HL-60 (cell line): ENCODE measurements at regions not wholly inside any gene's neighbourhood (a gene's known extent, or its start where the extent isn't known, plus 50 kb on each side); places are given as distances from the start of the nearest gene placed in this dataset.

ENCODE experiments used
- DNase-seq, 2 experiments: peaks; one replicate each; pipeline ENCODE4 v3.0.0-alpha.2; 2010 to 2020; ENCODE audit warnings: low read depth in 1 of 2, low spot score in 1 of 2
- H3K27ac ChIP-seq: fragments of 250-450 bp; sonication (Bioruptor Pico); replicated peaks from 2 replicates; pipeline ENCODE4 v1.5.1; 2020; ENCODE audit warnings: mild to moderate bottlenecking, moderate library complexity
- H3K27me3 ChIP-seq: fragments of 250-450 bp; sonication (Bioruptor Pico); 2 replicates; pipeline ENCODE4 v1.5.1; 2021; ENCODE audit warnings: mild to moderate bottlenecking, moderate library complexity; ENCODE audit not compliant: insufficient read depth, poor library complexity, severe bottlenecking
- H3K4me3 ChIP-seq: replicated peaks from 2 replicates; pipeline ENCODE4 v1.5.1; 2011; ENCODE audit warnings: mild to moderate bottlenecking, control low read depth, low read length; ENCODE audit not compliant: insufficient read depth
- GABPA ChIP-seq: IDR thresholded peaks from 2 replicates; pipeline ENCODE4 v1.6.1; 2012; ENCODE audit warnings: low read depth
- POLR2AphosphoS5 ChIP-seq: IDR thresholded peaks from 2 replicates; pipeline ENCODE4 v1.6.1; 2012; ENCODE audit warnings: low read depth
- SPI1 ChIP-seq: IDR thresholded peaks from 2 replicates; pipeline ENCODE4 v1.6.1; 2012; ENCODE audit warnings: low read depth, mild to moderate bottlenecking, borderline replicate concordance
- TF ChIP-seq, protein P1 (sequence below): IDR thresholded peaks from one replicate; pipeline ENCODE4 v1.5.1; 2011; ENCODE audit warnings: low read length, control low read depth, inconsistent platforms; ENCODE audit not compliant: insufficient read depth
- TF ChIP-seq, protein P2 (sequence below): IDR thresholded peaks from 2 replicates; pipeline ENCODE4 v1.6.1; 2012; ENCODE audit warnings: low read depth; ENCODE audit not compliant: insufficient replicate concordance

- no peak for TF ChIP-seq GABPA
- no peak for TF ChIP-seq POLR2AphosphoS5
- TF ChIP-seq, protein P1, sequence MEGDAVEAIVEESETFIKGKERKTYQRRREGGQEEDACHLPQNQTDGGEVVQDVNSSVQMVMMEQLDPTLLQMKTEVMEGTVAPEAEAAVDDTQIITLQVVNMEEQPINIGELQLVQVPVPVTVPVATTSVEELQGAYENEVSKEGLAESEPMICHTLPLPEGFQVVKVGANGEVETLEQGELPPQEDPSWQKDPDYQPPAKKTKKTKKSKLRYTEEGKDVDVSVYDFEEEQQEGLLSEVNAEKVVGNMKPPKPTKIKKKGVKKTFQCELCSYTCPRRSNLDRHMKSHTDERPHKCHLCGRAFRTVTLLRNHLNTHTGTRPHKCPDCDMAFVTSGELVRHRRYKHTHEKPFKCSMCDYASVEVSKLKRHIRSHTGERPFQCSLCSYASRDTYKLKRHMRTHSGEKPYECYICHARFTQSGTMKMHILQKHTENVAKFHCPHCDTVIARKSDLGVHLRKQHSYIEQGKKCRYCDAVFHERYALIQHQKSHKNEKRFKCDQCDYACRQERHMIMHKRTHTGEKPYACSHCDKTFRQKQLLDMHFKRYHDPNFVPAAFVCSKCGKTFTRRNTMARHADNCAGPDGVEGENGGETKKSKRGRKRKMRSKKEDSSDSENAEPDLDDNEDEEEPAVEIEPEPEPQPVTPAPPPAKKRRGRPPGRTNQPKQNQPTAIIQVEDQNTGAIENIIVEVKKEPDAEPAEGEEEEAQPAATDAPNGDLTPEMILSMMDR = no peak
- TF ChIP-seq, protein P2, sequence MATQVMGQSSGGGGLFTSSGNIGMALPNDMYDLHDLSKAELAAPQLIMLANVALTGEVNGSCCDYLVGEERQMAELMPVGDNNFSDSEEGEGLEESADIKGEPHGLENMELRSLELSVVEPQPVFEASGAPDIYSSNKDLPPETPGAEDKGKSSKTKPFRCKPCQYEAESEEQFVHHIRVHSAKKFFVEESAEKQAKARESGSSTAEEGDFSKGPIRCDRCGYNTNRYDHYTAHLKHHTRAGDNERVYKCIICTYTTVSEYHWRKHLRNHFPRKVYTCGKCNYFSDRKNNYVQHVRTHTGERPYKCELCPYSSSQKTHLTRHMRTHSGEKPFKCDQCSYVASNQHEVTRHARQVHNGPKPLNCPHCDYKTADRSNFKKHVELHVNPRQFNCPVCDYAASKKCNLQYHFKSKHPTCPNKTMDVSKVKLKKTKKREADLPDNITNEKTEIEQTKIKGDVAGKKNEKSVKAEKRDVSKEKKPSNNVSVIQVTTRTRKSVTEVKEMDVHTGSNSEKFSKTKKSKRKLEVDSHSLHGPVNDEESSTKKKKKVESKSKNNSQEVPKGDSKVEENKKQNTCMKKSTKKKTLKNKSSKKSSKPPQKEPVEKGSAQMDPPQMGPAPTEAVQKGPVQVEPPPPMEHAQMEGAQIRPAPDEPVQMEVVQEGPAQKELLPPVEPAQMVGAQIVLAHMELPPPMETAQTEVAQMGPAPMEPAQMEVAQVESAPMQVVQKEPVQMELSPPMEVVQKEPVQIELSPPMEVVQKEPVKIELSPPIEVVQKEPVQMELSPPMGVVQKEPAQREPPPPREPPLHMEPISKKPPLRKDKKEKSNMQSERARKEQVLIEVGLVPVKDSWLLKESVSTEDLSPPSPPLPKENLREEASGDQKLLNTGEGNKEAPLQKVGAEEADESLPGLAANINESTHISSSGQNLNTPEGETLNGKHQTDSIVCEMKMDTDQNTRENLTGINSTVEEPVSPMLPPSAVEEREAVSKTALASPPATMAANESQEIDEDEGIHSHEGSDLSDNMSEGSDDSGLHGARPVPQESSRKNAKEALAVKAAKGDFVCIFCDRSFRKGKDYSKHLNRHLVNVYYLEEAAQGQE = no peak
- no peak for TF ChIP-seq SPI1
- Histone ChIP-seq H3K27ac (no peak overlapping the region), H3K27me3 (no peaks in the 10 kb centered on the region), H3K4me3 (no peak overlapping the region)
- no peak for DNase-seq
These were observed 663.7 kb downstream of the PLCL1 start for GRCh38 chr2:198468136-198468535.

GRCh38 chr2:198465970-198466369 is 661.6 kb downstream of the PLCL1 start:
- TF ChIP-seq SPI1 = no peak
- no peak for TF ChIP-seq GABPA
- no peak for TF ChIP-seq POLR2AphosphoS5
- TF ChIP-seq, protein P2 = no peak
- TF ChIP-seq, protein P1 = no peak
- H3K27ac ChIP-seq = no peak overlapping the region
- DNase-seq = no peak
- no peaks in the 10 kb centered on the region for H3K27me3 ChIP-seq
- no peak overlapping the region for H3K4me3 ChIP-seq

- no peak overlapping the region for H3K27ac ChIP-seq
- no peak for DNase-seq
- H3K4me3 ChIP-seq = no peak overlapping the region
- no peaks in the 10 kb centered on the region for H3K27me3 ChIP-seq
- no peak for TF ChIP-seq SPI1
- TF ChIP-seq GABPA = no peak
- TF ChIP-seq POLR2AphosphoS5 = no peak
- TF ChIP-seq, protein P2 = no peak
- TF ChIP-seq, protein P1 = no peak
These were observed 652.0 kb downstream of the PLCL1 start for GRCh38 chr2:198456418-198456817.
